H1 (cell line): ENCODE measurements at regions not wholly inside any gene's neighbourhood (a gene's known extent, or its start where the extent isn't known, plus 50 kb on each side); places are given as distances from the start of the nearest gene placed in this dataset.

Experiments used
- CTCF ChIA-PET: fragments of 300-600 bp; sonication (Branson Sonifier 250); formaldehyde crosslinking; loops from one replicate; lab custom pipeline; 2021; ENCODE audit not compliant: partially characterized antibody; lab: Charles Lee
- POLR2A ChIA-PET: fragments of 300-600 bp; sonication (Branson Sonifier 250); formaldehyde crosslinking; loops from one replicate; lab custom pipeline; 2021; ENCODE audit warnings: inconsistent platforms; ENCODE audit not compliant: partially characterized antibody; lab: Charles Lee
- DNase-seq, 2 experiments: peaks; one replicate each; pipeline versions ENCODE4 v3.0.0 to v3.0.0-alpha.2; 2010 to 2022; ENCODE audit warnings: low spot score in 2 of 2, low read depth in 1 of 2, mixed read lengths in 1 of 2
- FAIRE-seq: peaks from 2 replicates; lab custom pipeline; 2011; peaks lifted over from hg19 to GRCh38; lab: Jason Lieb, UNC
- H2AFZ ChIP-seq: 2 replicates; pipeline ENCODE4 v1.8.1; 2012; ENCODE audit warnings: low read length, inconsistent platforms
- H2AK5ac ChIP-seq: 2 replicates; pipeline ENCODE4 v1.6.1; 2013; ENCODE audit warnings: low read depth, low read length
- H2BK120ac ChIP-seq: replicated peaks from 2 replicates; pipeline ENCODE3; 2013; ENCODE audit warnings: low read depth, low read length, inconsistent platforms
- H2BK12ac ChIP-seq: 2 replicates; pipeline ENCODE4 v1.6.1; 2013; ENCODE audit warnings: low read depth, low read length
- H2BK15ac ChIP-seq: 2 replicates; pipeline ENCODE4 v1.6.1; 2013; ENCODE audit warnings: low read length
- H2BK20ac ChIP-seq: 2 replicates; pipeline ENCODE4 v1.6.1; 2013; ENCODE audit warnings: low read length
- H2BK5ac ChIP-seq: 2 replicates; pipeline ENCODE4 v1.6.1; 2013; ENCODE audit warnings: low read depth, low read length
- H3K14ac ChIP-seq: 2 replicates; pipeline ENCODE4 v1.6.1; 2013; ENCODE audit warnings: inconsistent platforms; ENCODE audit not compliant: insufficient read length
- H3K18ac ChIP-seq: 2 replicates; pipeline ENCODE4 v1.6.1; 2013; ENCODE audit warnings: low read length; ENCODE audit errors: extremely low read depth
- H3K23ac ChIP-seq: 2 replicates; pipeline ENCODE4 v1.6.1; 2013; ENCODE audit warnings: inconsistent platforms; ENCODE audit not compliant: insufficient read length
- H3K23me2 ChIP-seq: 2 replicates; pipeline ENCODE4 v1.6.1; 2013; ENCODE audit warnings: low read depth, low read length
- H3K27ac ChIP-seq: 2 replicates; pipeline ENCODE4 v1.6.1; 2011; ENCODE audit warnings: low read depth, low read length, inconsistent platforms
- H3K27me3 ChIP-seq, 4 experiments: replicated peaks in 1 of 4; 1 replicate in 1 of 4; 2 replicates in 3 of 4; pipeline versions ENCODE4 v1.6.1 to v1.8.1; 2011 to 2013; ENCODE audit warnings: low read length in 3 of 4, mild to moderate bottlenecking in 3 of 4, inconsistent platforms in 2 of 4, mixed read lengths in 2 of 4, moderate library complexity in 1 of 4; ENCODE audit not compliant: control insufficient read depth in 3 of 4, insufficient read depth in 3 of 4; ENCODE audit errors: extremely low read depth in 1 of 4
- H3K36me3 ChIP-seq, 4 experiments: 2 replicates each; pipeline versions ENCODE4 v1.6.1 to v1.8.1; 2011 to 2013; ENCODE audit warnings: mild to moderate bottlenecking in 4 of 4, low read length in 3 of 4, moderate library complexity in 2 of 4, control low read depth in 1 of 4, inconsistent platforms in 1 of 4; ENCODE audit not compliant: insufficient read depth in 4 of 4, control insufficient read depth in 2 of 4
- H3K4ac ChIP-seq: replicated peaks from 2 replicates; pipeline ENCODE3; 2013; ENCODE audit warnings: low read length, low read depth, mixed read lengths, inconsistent platforms; ENCODE audit not compliant: insufficient read length
- H3K4me1 ChIP-seq, 4 experiments: replicated peaks in 1 of 4; 1 replicate in 1 of 4; 2 replicates in 3 of 4; pipeline versions ENCODE4 v1.6.1 to v1.8.1; 2011 to 2013; ENCODE audit warnings: low read length in 3 of 4, inconsistent platforms in 2 of 4, mixed read lengths in 1 of 4; ENCODE audit not compliant: insufficient read depth in 4 of 4, control insufficient read depth in 3 of 4
- H3K4me2 ChIP-seq, 2 experiments: 2 replicates each; pipeline versions ENCODE4 v1.6.1 to v1.8.1; 2011 to 2013; ENCODE audit warnings: low read depth in 2 of 2, low read length in 2 of 2, control low read depth in 1 of 2, inconsistent platforms in 1 of 2, mild to moderate bottlenecking in 1 of 2; ENCODE audit not compliant: insufficient read depth in 1 of 2
- H3K4me3 ChIP-seq, 4 experiments: fragments of 200-600, 300-600 bp in 1 of 4; sonication (generic), shearing (Covaris generic), sonication (Bioruptor Twin) in 1 of 4; 2 replicates each; pipeline versions ENCODE4 v1.5.1 to v1.8.1; 2011 to 2016; ENCODE audit warnings: low read length in 4 of 4, low read depth in 3 of 4, control low read depth in 2 of 4, inconsistent platforms in 2 of 4, mild to moderate bottlenecking in 2 of 4, mixed read lengths in 1 of 4, moderate library complexity in 1 of 4; ENCODE audit not compliant: insufficient read depth in 2 of 4; ENCODE audit errors: extremely low read depth in 1 of 4
- H3K56ac ChIP-seq: replicated peaks from 2 replicates; pipeline ENCODE3; 2013; ENCODE audit warnings: low read depth, mild to moderate bottlenecking, mixed read lengths, low read length, inconsistent platforms; ENCODE audit not compliant: insufficient read length
- H3K79me1 ChIP-seq: 2 replicates; pipeline ENCODE4 v1.6.1; 2013; ENCODE audit warnings: low read depth, low read length, control low read depth
- H3K79me2 ChIP-seq, 2 experiments: 2 replicates each; pipeline versions ENCODE4 v1.6.1 to v1.8.1; 2012 to 2013; ENCODE audit warnings: low read length in 2 of 2, mild to moderate bottlenecking in 2 of 2, inconsistent platforms in 1 of 2; ENCODE audit not compliant: insufficient read depth in 2 of 2, control insufficient read depth in 1 of 2
- H3K9ac ChIP-seq, 4 experiments: replicated peaks in 1 of 4; 1 replicate in 1 of 4; 2 replicates in 3 of 4; pipeline versions ENCODE4 v1.6.1 to v1.8.1; 2011 to 2013; ENCODE audit warnings: low read depth in 3 of 4, low read length in 3 of 4, control low read depth in 2 of 4, mild to moderate bottlenecking in 2 of 4, moderate library complexity in 2 of 4, inconsistent platforms in 1 of 4; ENCODE audit errors: extremely low read depth in 1 of 4
- H3K9me3 ChIP-seq, 2 experiments: 2 replicates each; pipeline versions ENCODE4 v1.6.1 to v1.8.1; 2012 to 2013; ENCODE audit warnings: mild to moderate bottlenecking in 2 of 2, moderate library complexity in 2 of 2, control low read depth in 1 of 2, inconsistent platforms in 1 of 2, low read depth in 1 of 2, low read length in 1 of 2, mixed read lengths in 1 of 2; ENCODE audit not compliant: insufficient read depth in 2 of 2
- H4K20me1 ChIP-seq, 2 experiments: replicated peaks in 1 of 2; 2 replicates each; pipeline versions ENCODE3 to v1.8.1; 2011 to 2013; ENCODE audit warnings: inconsistent platforms in 2 of 2, low read length in 2 of 2, mild to moderate bottlenecking in 1 of 2; ENCODE audit not compliant: insufficient read depth in 2 of 2, control insufficient read depth in 1 of 2
- H4K5ac ChIP-seq: 2 replicates; pipeline ENCODE4 v1.6.1; 2013; ENCODE audit warnings: low read length, low read depth, mixed read lengths, inconsistent platforms; ENCODE audit not compliant: insufficient read length
- H4K8ac ChIP-seq: 2 replicates; pipeline ENCODE4 v1.8.0; 2013; ENCODE audit warnings: mild to moderate bottlenecking, moderate library complexity, low read length, inconsistent platforms; ENCODE audit not compliant: insufficient read depth; ENCODE audit errors: extremely low read depth
- H4K91ac ChIP-seq: replicated peaks from 2 replicates; pipeline ENCODE3; 2013; ENCODE audit warnings: low read length, mixed read lengths, inconsistent platforms; ENCODE audit not compliant: insufficient read length
- CEBPB ChIP-seq: IDR thresholded peaks from 2 replicates; pipeline ENCODE4 v1.6.1; 2012; ENCODE audit warnings: low read depth, low read length
- GABPA ChIP-seq: IDR thresholded peaks from 2 replicates; pipeline ENCODE4 v1.6.1; 2011; ENCODE audit warnings: mild to moderate bottlenecking, low read length, moderate library complexity, borderline replicate concordance; ENCODE audit not compliant: insufficient read depth
- JUN ChIP-seq: IDR thresholded peaks from 2 replicates; pipeline ENCODE4 v1.6.1; 2011; ENCODE audit warnings: low read depth, mild to moderate bottlenecking, improper control_type of control experiment, low read length
- KDM1A ChIP-seq: fragments of 200-600, 300-600 bp; sonication (generic); IDR thresholded peaks from 2 replicates; pipeline ENCODE4 v1.7.1; 2016; ENCODE audit warnings: mild to moderate bottlenecking, low read length, borderline replicate concordance
- KDM5A ChIP-seq: fragments of 200-600 bp; IDR thresholded peaks from 2 replicates; pipeline ENCODE4 v1.7.1; 2012; ENCODE audit warnings: mild to moderate bottlenecking, low read length, inconsistent platforms, mixed read lengths
- NANOG ChIP-seq: IDR thresholded peaks from 2 replicates; pipeline ENCODE4 v1.6.1; 2011; ENCODE audit warnings: low read length, low read depth, mild to moderate bottlenecking, inconsistent platforms; ENCODE audit not compliant: insufficient read depth, poor library complexity, severe bottlenecking
- POU5F1 ChIP-seq: IDR thresholded peaks from 2 replicates; pipeline ENCODE4 v1.6.1; 2011; ENCODE audit warnings: low read depth, mild to moderate bottlenecking, low read length, moderate library complexity
- RXRA ChIP-seq: IDR thresholded peaks from 2 replicates; pipeline ENCODE4 v1.6.1; 2011; ENCODE audit warnings: low read depth, mild to moderate bottlenecking, low read length, moderate library complexity; ENCODE audit not compliant: insufficient read depth
- SIX5 ChIP-seq: IDR thresholded peaks from 2 replicates; pipeline ENCODE4 v1.6.1; 2011; ENCODE audit warnings: mild to moderate bottlenecking, low read depth, low read length
- SP2 ChIP-seq: IDR thresholded peaks from 2 replicates; pipeline ENCODE4 v1.6.1; 2012; ENCODE audit warnings: mild to moderate bottlenecking, low read length, inconsistent platforms
- TEAD4 ChIP-seq: IDR thresholded peaks from 2 replicates; pipeline ENCODE4 v1.6.1; 2012; ENCODE audit warnings: low read depth, low read length, inconsistent platforms, mixed read lengths
- WGBS, 2 experiments: shearing (Covaris generic) in 1 of 2; methylation state at CpG; one replicate each; pipeline versions ENCODE4 v1.1.6 to v1.1.7; 2013 to 2015; ENCODE audit warnings: low lambda C conversion rate in 2 of 2, mixed read lengths in 2 of 2, inconsistent platforms in 1 of 2, low coverage in 1 of 2, missing lambda C conversion rate in 1 of 2; ENCODE audit not compliant: insufficient replicate concordance in 2 of 2, insufficient coverage in 1 of 2, insufficient read length in 1 of 2; ENCODE audit errors: extremely low coverage in 1 of 2, missing lambda C conversion rate in 1 of 2; 5-methylcytosine and 5-hydroxymethylcytosine counted together
- TF ChIP-seq, protein P1 (sequence below): IDR thresholded peaks from 2 replicates; pipeline ENCODE4 v1.6.1; 2012; ENCODE audit warnings: inconsistent platforms
- TF ChIP-seq, protein P2 (sequence below): IDR thresholded peaks from 2 replicates; pipeline ENCODE4 v1.6.1; 2011; ENCODE audit warnings: low read length, improper control_type of control experiment

- H3K9me3 ChIP-seq, result no peaks in the 10 kb centered on the region
- no peak overlapping the region for H3K23ac ChIP-seq
- POLR2A ChIA-PET, result interaction anchor here (1.2 kb wide), 1 partner anchor 88 kb away, joined by 3 read pairs; no protein-coding TSS in a partner anchor
- H2BK5ac ChIP-seq, result no peak overlapping the region; the same call in 1 of the 2 replicates
- no peak overlapping the region for H2AFZ ChIP-seq
- no peak overlapping the region for H3K18ac ChIP-seq
- no peak overlapping the region for H4K5ac ChIP-seq
- no peaks in the 10 kb centered on the region for H3K23me2 ChIP-seq
- H2BK120ac ChIP-seq, result no peak overlapping the region
- no peak overlapping the region for H3K56ac ChIP-seq
- TF ChIP-seq, protein P1, sequence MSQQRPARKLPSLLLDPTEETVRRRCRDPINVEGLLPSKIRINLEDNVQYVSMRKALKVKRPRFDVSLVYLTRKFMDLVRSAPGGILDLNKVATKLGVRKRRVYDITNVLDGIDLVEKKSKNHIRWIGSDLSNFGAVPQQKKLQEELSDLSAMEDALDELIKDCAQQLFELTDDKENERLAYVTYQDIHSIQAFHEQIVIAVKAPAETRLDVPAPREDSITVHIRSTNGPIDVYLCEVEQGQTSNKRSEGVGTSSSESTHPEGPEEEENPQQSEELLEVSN, result no peak
- TF ChIP-seq KDM1A (no peak), RXRA (no peak), SIX5 (no peak), JUN (no peak), NANOG (no peak), GABPA (no peak), CEBPB (no peak), KDM5A (no peak), TEAD4 (no peak), POU5F1 (no peak), SP2 (no peak)
- TF ChIP-seq, protein P2, sequence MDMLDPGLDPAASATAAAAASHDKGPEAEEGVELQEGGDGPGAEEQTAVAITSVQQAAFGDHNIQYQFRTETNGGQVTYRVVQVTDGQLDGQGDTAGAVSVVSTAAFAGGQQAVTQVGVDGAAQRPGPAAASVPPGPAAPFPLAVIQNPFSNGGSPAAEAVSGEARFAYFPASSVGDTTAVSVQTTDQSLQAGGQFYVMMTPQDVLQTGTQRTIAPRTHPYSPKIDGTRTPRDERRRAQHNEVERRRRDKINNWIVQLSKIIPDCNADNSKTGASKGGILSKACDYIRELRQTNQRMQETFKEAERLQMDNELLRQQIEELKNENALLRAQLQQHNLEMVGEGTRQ, result no peak
- H3K14ac ChIP-seq, result no peak overlapping the region
- no peak for FAIRE-seq
- no peak overlapping the region for H3K4ac ChIP-seq
- H2BK15ac ChIP-seq, result no peak overlapping the region
- H3K36me3 ChIP-seq, result no peaks in the 10 kb centered on the region
- H4K8ac ChIP-seq, result no peak overlapping the region
- no peaks in the 10 kb centered on the region for H3K27me3 ChIP-seq
- H4K91ac ChIP-seq, result no peak overlapping the region
- peaks cover 0 to 3% of the 10 kb centered on the region in 2 experiments for H4K20me1 ChIP-seq
- 97% methylated on average over 14 of the region's 14 CpGs; no CpG with 5 or more reads in 1 of the 2 experiments for WGBS, 2 experiments
- no peak overlapping the region for H3K27ac ChIP-seq
- H3K79me2 ChIP-seq, result 0 out of 4 replicates have a peak, but pooled peaks cover 0 to 8% of the 10 kb centered on the region in 2 experiments
- H2AK5ac ChIP-seq, result no peak overlapping the region
- no peak overlapping the region for H3K4me2 ChIP-seq
- H2BK12ac ChIP-seq, result no peak overlapping the region
- H3K79me1 ChIP-seq, result no peaks in the 10 kb centered on the region; the same call in 1 of the 2 replicates
- no peaks in the 10 kb centered on the region for H3K4me1 ChIP-seq
- H3K4me3 ChIP-seq, result no peak overlapping the region
- CTCF ChIA-PET, result interaction anchor here (1.3 to 2.0 kb wide), 3 partner anchors 91 to 102 kb away, joined by 4 to 7 read pairs (median 5); no protein-coding TSS in a partner anchor
- no peak overlapping the region for H2BK20ac ChIP-seq
- DNase-seq, result no peak
- H3K9ac ChIP-seq, result no peak overlapping the region
Measured at GRCh38 chr22:46096706-46097230, 53.6 kb upstream of the PPARA start.
